ENCODE measurements at regions not wholly inside any gene's neighbourhood (a gene's known extent, or its start where the extent isn't known, plus 50 kb on each side); places are given as distances from the start of the nearest gene placed in this dataset.

- H3K4me1 ChIP-seq (ENCODE audit: insufficient read depth) = no peaks in the 10 kb centered on the region
- no peaks in the 10 kb centered on the region for H3K27me3 ChIP-seq (ENCODE audit: insufficient read depth)
- Mint-ChIP-seq H3K27ac (no peak overlapping the region), H3K9me3 (peaks cover 88% of the 10 kb centered on the region), H3K4me3 (no peak overlapping the region), H3K36me3 (ENCODE audit: low read depth) (peaks cover 20% of the 10 kb centered on the region), H3K27me3 (ENCODE audit: insufficient read depth, low read depth, poor library complexity) (no peaks in the 10 kb centered on the region), H3K4me1 (no peaks in the 10 kb centered on the region)
- H4K20me1 ChIP-seq (replicated peaks; ENCODE audit: insufficient read depth) = no peaks in the 10 kb centered on the region
- no peaks in the 10 kb centered on the region for H3K79me2 ChIP-seq (replicated peaks; ENCODE audit: insufficient read depth)
- H3F3A ChIP-seq (replicated peaks; ENCODE audit: low read depth) = no peaks in the 10 kb centered on the region
- ATAC-seq (no peak), DNase-seq (ENCODE audit: low spot score) (no peak)
- H2AFZ ChIP-seq = no peak overlapping the region
- no peak overlapping the region for H3K4me3 ChIP-seq
- H3K9me2 ChIP-seq (ENCODE audit: insufficient read depth) = no peaks in the 10 kb centered on the region
- TF ChIP-seq EZH2 (IDR thresholded peaks at IDR 0.05; ENCODE audit: low read depth, unreplicated experiment) (no peak), STAT1 (IDR thresholded peaks at IDR 0.05; ENCODE audit: unreplicated experiment) (no peak), ZNF331 (CRISPR knock-in tag; IDR thresholded peaks at IDR 0.05; ENCODE audit: low read depth) (no peak), ETS1 (IDR thresholded peaks at IDR 0.05) (no peak), ZNF462 (CRISPR knock-in tag; IDR thresholded peaks at IDR 0.05) (no peak), ZNF114 (CRISPR knock-in tag; IDR thresholded peaks at IDR 0.05) (no peak), CREB1 (CRISPR knock-in tag; IDR thresholded peaks at IDR 0.05; ENCODE audit: low read depth) (no peak), EZH2phosphoT487 (IDR thresholded peaks at IDR 0.05; ENCODE audit: unreplicated experiment) (no peak), CTCF (conservative IDR thresholded peaks at IDR 0.05; ENCODE audit: low read depth in 2 of 2) (no peak), NANOG (IDR thresholded peaks at IDR 0.05; ENCODE audit: borderline replicate concordance) (no peak), REST (IDR thresholded peaks at IDR 0.05; ENCODE audit: unreplicated experiment) (no peak), POLR2AphosphoS5 (IDR thresholded peaks at IDR 0.05; ENCODE audit: low read depth) (no peak), JUNB (IDR thresholded peaks at IDR 0.05; ENCODE audit: unreplicated experiment) (no peak)
- no peak overlapping the region for H3K27ac ChIP-seq (ENCODE audit: low read depth)
- no peak overlapping the region for H3K4me2 ChIP-seq
- H3K36me3 ChIP-seq (ENCODE audit: insufficient read depth) = no peaks in the 10 kb centered on the region
Observed at GRCh38 chr7:67535241-67535989, 538.8 kb downstream of the TYW1 start.
